CD4-positive, alpha-beta T cell (primary cell): ENCODE measurements at regions not wholly inside any gene's neighbourhood (a gene's known extent, or its start where the extent isn't known, plus 50 kb on each side); places are given as distances from the start of the nearest gene placed in this dataset.

ENCODE experiments used
- ATAC-seq: fragments of 200-7000 bp; cut with Tn5 transposase; one replicate; pipeline ENCODE4 v1.10.0; 2022; ENCODE audit warnings: mild to moderate bottlenecking; ENCODE audit not compliant: poor library complexity
- CTCF ChIA-PET: fragments of 350-600 bp; sonication (Branson Sonifier 250); formaldehyde crosslinking; loops from one replicate; lab custom pipeline; 2021; ENCODE audit warnings: antibody characterized with exemption, inconsistent platforms; lab: Charles Lee
- POLR2A ChIA-PET: fragments of 350-600 bp; sonication (Branson Sonifier 250); formaldehyde crosslinking; loops from one replicate; lab custom pipeline; 2021; ENCODE audit warnings: antibody characterized with exemption, inconsistent platforms; lab: Charles Lee
- DNase-seq, 14 experiments: peaks; one replicate each; pipeline ENCODE4 v3.0.0-alpha.2; 2013 to 2020; ENCODE audit warnings: mixed read lengths in 2 of 14
- H3K27ac ChIP-seq, 2 donors: one replicate each; pipeline versions ENCODE4 v1.5.1 to v1.7.0; 2013; ENCODE audit warnings: low read length in 2 of 2, low read depth in 1 of 2, mild to moderate bottlenecking in 1 of 2
- H3K27me3 ChIP-seq, 2 experiments: 1 replicate in 1 of 2; 2 replicates in 1 of 2; pipeline versions ENCODE4 v1.6.1 to v1.7.0; 2013; ENCODE audit warnings: low read length in 2 of 2, control low read depth in 1 of 2, mild to moderate bottlenecking in 1 of 2, moderate library complexity in 1 of 2; ENCODE audit not compliant: insufficient read depth in 2 of 2, control insufficient read depth in 1 of 2
- H3K36me3 ChIP-seq: one replicate; pipeline ENCODE4 v1.6.1; 2013; ENCODE audit warnings: low read length, control low read depth; ENCODE audit not compliant: insufficient read depth
- H3K4me1 ChIP-seq: one replicate; pipeline ENCODE4 v1.6.1; 2013; ENCODE audit warnings: low read length, control low read depth; ENCODE audit not compliant: insufficient read depth
- H3K4me3 ChIP-seq: one replicate; pipeline ENCODE4 v1.5.1; 2013; ENCODE audit warnings: mild to moderate bottlenecking, low read length, moderate library complexity
- H3K9me3 ChIP-seq, 2 experiments: 1 replicate in 1 of 2; 2 replicates in 1 of 2; pipeline versions ENCODE4 v1.6.1 to v1.7.0; 2013; ENCODE audit warnings: low read length in 2 of 2, mild to moderate bottlenecking in 2 of 2, control low read depth in 1 of 2, moderate library complexity in 1 of 2; ENCODE audit not compliant: control insufficient read depth in 1 of 2, insufficient read depth in 1 of 2
- H3K27ac Mint-ChIP-seq: one replicate; pipeline ENCODE4 v1.8.0; 2020; ENCODE audit warnings: mixed read lengths
- H3K27me3 Mint-ChIP-seq: one replicate; pipeline ENCODE4 v1.8.0; 2021; ENCODE audit warnings: mixed read lengths
- H3K36me3 Mint-ChIP-seq: one replicate; pipeline ENCODE4 v1.8.0; 2021; ENCODE audit warnings: low read depth, mixed read lengths
- H3K4me1 Mint-ChIP-seq: one replicate; pipeline ENCODE4 v1.8.0; 2021; ENCODE audit warnings: low read depth, mixed read lengths
- H3K4me3 Mint-ChIP-seq: one replicate; pipeline ENCODE4 v1.8.0; 2020; ENCODE audit warnings: mild to moderate bottlenecking, mixed read lengths
- H3K9me3 Mint-ChIP-seq: one replicate; pipeline ENCODE4 v1.8.0; 2020; ENCODE audit warnings: mixed read lengths
- intact Hi-C, 2 experiments: fragments of 100-400 bp; cut with DNase I in 1 of 2; cut with micrococcal nuclease in 1 of 2; formaldehyde crosslinking; loops; one replicate each; pipeline versions ENCODE4 v1.15.1 to v1.9.0; 2023 to 2025; cut with DNase I, micrococcal nuclease
- TF ChIP-seq, protein P1 (sequence below): fragments of 200-600 bp; IDR thresholded peaks from one replicate; pipeline ENCODE4 v1.8.0; 2022; ENCODE audit warnings: antibody characterized with exemption, mild to moderate bottlenecking

DNA sequence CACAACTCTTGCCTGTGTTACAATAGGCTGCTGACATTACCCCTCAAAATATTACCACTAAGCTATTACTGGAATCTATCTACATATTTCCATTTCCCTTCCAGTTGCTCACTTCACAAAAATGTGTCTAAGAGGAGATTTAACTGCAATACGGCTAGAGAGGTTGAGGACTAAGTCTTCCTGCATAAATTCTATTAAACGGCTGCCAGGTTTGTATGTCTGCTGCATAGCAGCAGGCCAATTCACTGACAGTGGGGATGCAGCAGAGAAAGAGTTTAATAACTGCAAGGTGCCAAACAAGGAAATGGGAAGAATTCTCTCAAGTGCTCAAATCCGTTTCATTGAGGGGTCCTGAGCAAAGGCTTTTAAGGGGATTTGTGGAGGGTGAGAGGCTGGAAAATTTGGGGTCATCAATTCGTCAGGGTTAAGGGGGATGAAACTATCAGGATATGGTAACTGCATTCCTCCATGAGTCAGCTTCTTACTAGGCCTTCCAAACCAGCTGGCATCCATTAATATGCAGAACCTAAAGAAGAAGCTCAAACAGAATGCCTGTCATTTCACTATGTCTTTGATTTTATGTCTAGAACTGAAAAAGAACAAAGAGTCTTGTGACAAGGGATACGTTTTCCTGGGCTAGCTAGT lies 675.6 kb downstream of the TBL1XR1 start:
- no peaks in the 10 kb centered on the region for H3K4me1 Mint-ChIP-seq
- peaks cover 5% of the 10 kb centered on the region for H3K9me3 Mint-ChIP-seq
- intact Hi-C loops: no loop called here
- H3K9me3 ChIP-seq: no peaks in the 10 kb centered on the region
- POLR2A ChIA-PET: no interaction called here
- no peaks in the 10 kb centered on the region for H3K36me3 Mint-ChIP-seq
- DNase-seq (no peak), ATAC-seq (no peak)
- TF ChIP-seq, protein P1, sequence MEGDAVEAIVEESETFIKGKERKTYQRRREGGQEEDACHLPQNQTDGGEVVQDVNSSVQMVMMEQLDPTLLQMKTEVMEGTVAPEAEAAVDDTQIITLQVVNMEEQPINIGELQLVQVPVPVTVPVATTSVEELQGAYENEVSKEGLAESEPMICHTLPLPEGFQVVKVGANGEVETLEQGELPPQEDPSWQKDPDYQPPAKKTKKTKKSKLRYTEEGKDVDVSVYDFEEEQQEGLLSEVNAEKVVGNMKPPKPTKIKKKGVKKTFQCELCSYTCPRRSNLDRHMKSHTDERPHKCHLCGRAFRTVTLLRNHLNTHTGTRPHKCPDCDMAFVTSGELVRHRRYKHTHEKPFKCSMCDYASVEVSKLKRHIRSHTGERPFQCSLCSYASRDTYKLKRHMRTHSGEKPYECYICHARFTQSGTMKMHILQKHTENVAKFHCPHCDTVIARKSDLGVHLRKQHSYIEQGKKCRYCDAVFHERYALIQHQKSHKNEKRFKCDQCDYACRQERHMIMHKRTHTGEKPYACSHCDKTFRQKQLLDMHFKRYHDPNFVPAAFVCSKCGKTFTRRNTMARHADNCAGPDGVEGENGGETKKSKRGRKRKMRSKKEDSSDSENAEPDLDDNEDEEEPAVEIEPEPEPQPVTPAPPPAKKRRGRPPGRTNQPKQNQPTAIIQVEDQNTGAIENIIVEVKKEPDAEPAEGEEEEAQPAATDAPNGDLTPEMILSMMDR: no peak
- no peaks in the 10 kb centered on the region for H3K36me3 ChIP-seq
- H3K27me3 Mint-ChIP-seq: no peaks in the 10 kb centered on the region
- H3K4me1 ChIP-seq: no peaks in the 10 kb centered on the region
- H3K27ac ChIP-seq: no peak overlapping the region
- no peak overlapping the region for H3K4me3 ChIP-seq
- no peak overlapping the region for H3K27ac Mint-ChIP-seq
- CTCF ChIA-PET: no interaction called here
- no peak overlapping the region for H3K4me3 Mint-ChIP-seq
- no peaks in the 10 kb centered on the region for H3K27me3 ChIP-seq

GRCh38 chr3:176514297-176514696 lies 683.0 kb downstream of the TBL1XR1 start:
- H3K9me3 Mint-ChIP-seq: peaks cover 18% of the 10 kb centered on the region
- no peaks in the 10 kb centered on the region for H3K36me3 ChIP-seq
- peaks cover 4% of the 10 kb centered on the region for H3K36me3 Mint-ChIP-seq
- DNase-seq (peak in 2 of 14 experiments; percentile 10 to 15), ATAC-seq (no peak)
- no peak overlapping the region for H3K27ac ChIP-seq
- H3K4me1 ChIP-seq: no peaks in the 10 kb centered on the region
- H3K4me3 Mint-ChIP-seq: no peak overlapping the region
- H3K4me1 Mint-ChIP-seq: no peaks in the 10 kb centered on the region
- intact Hi-C loops: no loop called here
- no peaks in the 10 kb centered on the region for H3K27me3 Mint-ChIP-seq
- H3K27me3 ChIP-seq: no peaks in the 10 kb centered on the region
- TF ChIP-seq, protein P1: no peak
- H3K27ac Mint-ChIP-seq: no peak overlapping the region
- CTCF ChIA-PET: no interaction called here
- POLR2A ChIA-PET: no interaction called here
- H3K4me3 ChIP-seq: no peak overlapping the region
- H3K9me3 ChIP-seq: peaks cover 12 to 32% of the 10 kb centered on the region in 2 experiments

- H3K4me3 Mint-ChIP-seq: no peak overlapping the region
- no peaks in the 10 kb centered on the region for H3K27me3 Mint-ChIP-seq
- intact Hi-C loops: no loop called here
- H3K4me1 Mint-ChIP-seq: no peaks in the 10 kb centered on the region
- POLR2A ChIA-PET: no interaction called here
- peaks cover 4% of the 10 kb centered on the region for H3K36me3 Mint-ChIP-seq
- CTCF ChIA-PET: no interaction called here
- no peak overlapping the region for H3K4me3 ChIP-seq
- no peaks in the 10 kb centered on the region for H3K4me1 ChIP-seq
- H3K9me3 ChIP-seq: peaks cover 12 to 32% of the 10 kb centered on the region in 2 experiments
- no peak for ATAC-seq
- peaks cover 18% of the 10 kb centered on the region for H3K9me3 Mint-ChIP-seq
- H3K27me3 ChIP-seq: no peaks in the 10 kb centered on the region
- peak in 1 of 14 experiments; percentile 6 for DNase-seq
- no peaks in the 10 kb centered on the region for H3K36me3 ChIP-seq
- H3K27ac ChIP-seq: no peak overlapping the region
- TF ChIP-seq, protein P1: no peak
- no peak overlapping the region for H3K27ac Mint-ChIP-seq
Measured at GRCh38 chr3:176513604-176514003, 683.7 kb downstream of the TBL1XR1 start.
